HEK293T (cell line): ENCODE measurements at regions not wholly inside any gene's neighbourhood (a gene's known extent, or its start where the extent isn't known, plus 50 kb on each side); places are given as distances from the start of the nearest gene placed in this dataset.

Source experiments
- ARNT ChIP-seq: fragments of 450-650 bp; IDR thresholded peaks from 2 replicates; pipeline ENCODE4 v1.6.1; 2017; ENCODE audit warnings: mild to moderate bottlenecking
- LEF1 ChIP-seq: fragments of 450-650 bp; IDR thresholded peaks from 2 replicates; pipeline ENCODE4 v1.6.1; 2017; ENCODE audit warnings: mild to moderate bottlenecking, borderline replicate concordance
- SUZ12 ChIP-seq: fragments of 450-650 bp; IDR thresholded peaks from 2 replicates; pipeline ENCODE4 v1.6.1; 2016; ENCODE audit warnings: mild to moderate bottlenecking
- ZNF384 ChIP-seq: fragments of 450-650 bp; IDR thresholded peaks from 2 replicates; pipeline ENCODE4 v1.6.1; 2016

- TF ChIP-seq LEF1 (no peak), ZNF384 (no peak), SUZ12 (no peak), ARNT (no peak)
These were observed 121.8 kb upstream of the NPVF start for GRCh38 chr7:25350041-25350440.
